Psoas muscle (tissue), 7 donors: ENCODE measurements at regions not wholly inside any gene's neighbourhood (a gene's known extent, or its start where the extent isn't known, plus 50 kb on each side); places are given as distances from the start of the nearest gene placed in this dataset.

Source experiments
- ATAC-seq, 4 donors: fragments of 200-7000 bp; cut with Tn5 transposase; one replicate each; pipeline ENCODE4 v1.9.1; 2020; ENCODE audit warnings: moderate library complexity in 3 of 4, mild to moderate bottlenecking in 2 of 4
- DNase-seq, 2 donors: peaks; one replicate each; pipeline ENCODE4 v3.0.0-alpha.2; 2020
- H3K27ac ChIP-seq: fragments of 200-600 bp; one replicate; pipeline ENCODE4 v1.8.0; 2022
- H3K27me3 ChIP-seq, 3 donors: fragments of 200-600 bp in 1 of 3; one replicate each; pipeline versions ENCODE4 v1.6.1 to v1.8.0; 2013 to 2022; ENCODE audit warnings: low read length in 2 of 3, mild to moderate bottlenecking in 2 of 3, moderate library complexity in 1 of 3; ENCODE audit not compliant: insufficient read depth in 3 of 3
- H3K36me3 ChIP-seq, 2 donors: fragments of 200-600 bp in 1 of 2; one replicate each; pipeline versions ENCODE4 v1.6.1 to v1.8.0; 2013 to 2022; ENCODE audit warnings: low read depth in 1 of 2, mild to moderate bottlenecking in 1 of 2, moderate library complexity in 1 of 2; ENCODE audit not compliant: insufficient read depth in 1 of 2
- H3K4me1 ChIP-seq: fragments of 200-600 bp; one replicate; pipeline ENCODE4 v1.8.0; 2022
- H3K4me3 ChIP-seq: fragments of 200-600 bp; one replicate; pipeline ENCODE4 v1.8.0; 2022; ENCODE audit warnings: mild to moderate bottlenecking
- H3K9me3 ChIP-seq: fragments of 200-600 bp; one replicate; pipeline ENCODE4 v1.8.0; 2022
- CTCF ChIP-seq: fragments of 200-600 bp; IDR thresholded peaks from one replicate; pipeline ENCODE4 v1.8.0; 2022; ENCODE audit warnings: antibody characterized with exemption
- WGBS, 3 donors: extraction: QIAGEN DNeasy Blood & Tissue Kit; methylation state at CpG; one replicate each; pipeline versions ENCODE4 v1.1.6 to v1.1.7; 2013; 5-methylcytosine and 5-hydroxymethylcytosine counted together
- intact Hi-C, 2 donors: fragments of 100-400 bp; cut with DNase I; formaldehyde crosslinking; loops; one replicate each; pipeline versions ENCODE4 v1.11.0 to v1.14.2; 2022
- donor health status: healthy with polysubstance abuse.
- donor health status: DM: no; HTN: no; CAD: no; lungs with moderate emphysema.
- donor health status: Bipolar disorder and iron deficiency.
- donor health status: healthy.
- donor health status: DM: yes; HTN: yes; CAD: no.
- donor health status: DM: no; HTN: no; CAD: no.
- donor health status: DM: yes; HTN: yes; CAD: no.

GRCh38 chrX:145524931-145525330 lies 277.6 kb downstream of the SPANXN1 start:
- 67 to 78% (median 70%) methylated on average over 5 of the region's 5 CpGs for WGBS, 3 donors
- no peaks in the 10 kb centered on the region for H3K36me3 ChIP-seq
- no peak for TF ChIP-seq CTCF
- no peaks in the 10 kb centered on the region for H3K4me1 ChIP-seq
- intact Hi-C loops: no loop called here
- no peak overlapping the region for H3K27ac ChIP-seq
- DNase-seq: no peak
- no peaks in the 10 kb centered on the region for H3K9me3 ChIP-seq
- no peak overlapping the region for H3K4me3 ChIP-seq
- no peak for ATAC-seq
- no peaks in the 10 kb centered on the region for H3K27me3 ChIP-seq

DNA sequence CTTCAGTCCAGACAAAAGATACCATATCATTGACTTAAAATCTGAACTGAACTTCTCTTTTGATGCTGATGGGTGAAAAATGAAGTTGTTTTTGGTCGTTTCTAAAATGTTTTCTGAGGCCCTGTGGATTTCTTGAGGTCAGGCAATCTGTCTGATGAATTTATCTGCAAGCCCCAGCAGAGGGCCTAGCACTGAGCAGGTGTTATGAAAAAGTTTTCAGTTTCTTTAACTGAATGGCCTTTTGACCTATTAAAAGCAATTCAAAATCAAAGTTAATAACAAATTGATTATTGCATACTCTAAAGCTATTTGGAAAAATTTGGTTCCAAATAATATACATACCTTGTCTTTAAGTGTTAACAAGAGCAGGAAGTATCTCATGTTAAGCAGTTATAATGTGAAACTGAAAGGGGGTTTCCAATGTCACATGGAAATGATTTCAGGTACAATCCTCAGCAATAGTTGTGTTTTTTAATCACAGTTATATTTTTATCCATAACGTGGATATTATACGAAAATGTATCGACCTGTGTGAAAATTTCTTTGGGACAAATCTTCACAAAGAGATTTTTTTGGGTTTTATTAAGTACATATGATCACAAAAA lies 285.0 kb downstream of the SPANXN1 start:
- Histone ChIP-seq H3K4me3 (no peak overlapping the region), H3K9me3 (no peaks in the 10 kb centered on the region), H3K27me3 (no peaks in the 10 kb centered on the region), H3K27ac (no peak overlapping the region), H3K36me3 (no peaks in the 10 kb centered on the region), H3K4me1 (no peaks in the 10 kb centered on the region)
- WGBS, 3 donors: 32 to 68% (median 58%) methylated on average over 4 of the region's 4 CpGs
- ATAC-seq (no peak), DNase-seq (no peak)
- TF ChIP-seq CTCF: no peak
- intact Hi-C loops: no loop called here

GRCh38 chrX:145533534-145533933 lies 284.1 kb upstream of the SLITRK2 start:
- WGBS, 3 donors: 80 to 92% (median 90%) methylated on average over 3 of the region's 3 CpGs
- Histone ChIP-seq H3K4me1 (no peaks in the 10 kb centered on the region), H3K27me3 (no peaks in the 10 kb centered on the region), H3K27ac (no peak overlapping the region), H3K4me3 (no peak overlapping the region), H3K9me3 (no peaks in the 10 kb centered on the region), H3K36me3 (no peaks in the 10 kb centered on the region)
- no peak for DNase-seq
- intact Hi-C loops: no loop called here
- TF ChIP-seq CTCF: no peak
- no peak for ATAC-seq

DNA sequence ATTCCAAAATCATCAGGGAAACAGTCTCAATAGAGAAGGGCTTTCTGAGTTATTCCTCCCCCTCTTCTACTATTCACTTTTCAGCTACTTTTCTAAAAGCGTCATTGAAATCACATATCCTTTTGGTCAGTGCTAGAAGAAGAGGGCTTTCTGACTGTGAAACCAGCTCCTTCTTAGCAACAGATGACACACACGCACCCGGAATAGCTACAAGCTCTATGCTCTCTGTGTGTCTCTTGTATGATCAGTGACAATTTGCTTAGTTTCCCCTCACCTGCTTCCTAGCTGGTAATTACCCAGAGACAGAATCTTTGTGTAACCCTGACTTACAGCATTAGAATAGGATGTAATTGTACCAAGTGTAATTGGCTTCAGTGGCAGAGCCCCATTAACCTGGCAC lies 268.1 kb upstream of the SLITRK2 start:
- TF ChIP-seq CTCF: no peak
- no peaks in the 10 kb centered on the region for H3K9me3 ChIP-seq
- no peaks in the 10 kb centered on the region for H3K27me3 ChIP-seq
- no peak overlapping the region for H3K27ac ChIP-seq
- ATAC-seq (no peak), DNase-seq (no peak)
- H3K4me1 ChIP-seq: no peaks in the 10 kb centered on the region
- 76 to 88% (median 86%) methylated on average over 3 of the region's 3 CpGs for WGBS, 3 donors
- H3K4me3 ChIP-seq: no peak overlapping the region
- no peaks in the 10 kb centered on the region for H3K36me3 ChIP-seq
- intact Hi-C loops: no loop called here

DNA sequence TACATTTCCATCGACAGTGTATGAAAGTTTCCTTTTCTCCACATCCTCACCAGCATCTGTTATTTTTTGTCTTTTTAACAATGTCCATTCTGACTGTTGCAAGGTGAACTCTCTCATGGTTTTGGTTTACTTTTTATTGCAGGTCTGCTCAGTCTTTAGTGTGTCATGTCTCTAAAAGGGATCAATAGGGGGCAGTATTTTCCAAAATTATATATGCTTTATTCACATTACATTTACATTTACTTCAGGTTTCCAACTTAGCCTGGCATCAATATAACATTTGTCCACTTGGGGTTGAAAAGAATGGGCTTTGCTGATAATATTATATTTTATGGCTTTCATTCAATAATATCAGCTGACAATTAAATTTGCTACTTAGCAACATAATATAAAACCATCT lies 265.0 kb upstream of the SLITRK2 start:
- H3K4me1 ChIP-seq: no peaks in the 10 kb centered on the region
- H3K27me3 ChIP-seq: no peaks in the 10 kb centered on the region
- 30 to 62% (median 37%) methylated on average over 1 of the region's 1 CpG for WGBS, 3 donors
- intact Hi-C loops: no loop called here
- no peak for ATAC-seq
- TF ChIP-seq CTCF: no peak
- H3K9me3 ChIP-seq: no peaks in the 10 kb centered on the region
- no peak for DNase-seq
- no peaks in the 10 kb centered on the region for H3K36me3 ChIP-seq
- no peak overlapping the region for H3K4me3 ChIP-seq
- no peak overlapping the region for H3K27ac ChIP-seq
